G401 (cell line): ENCODE measurements at regions not wholly inside any gene's neighbourhood (a gene's known extent, or its start where the extent isn't known, plus 50 kb on each side); places are given as distances from the start of the nearest gene placed in this dataset.
A peak's percentile ranks its signal among the peaks of the same experiment; 100 is the strongest.

Source experiments
- DNase-seq: peaks from one replicate; pipeline ENCODE4 v3.0.0-alpha.2; 2015; ENCODE audit warnings: low spot score
- in situ Hi-C: cut with HindIII; loops from 2 replicates; pipeline ENCODE4 v1.10.0; 2016; ENCODE audit warnings: low sequenced_read_pairs, mixed read lengths

GRCh38 chr1:81588149-81588548 is 212.6 kb upstream of the ADGRL2 start:
- in situ Hi-C loops, result no loop called here
- no peak for DNase-seq

- in situ Hi-C loops, result no loop called here
- DNase-seq, result no peak
These were observed 213.3 kb upstream of the ADGRL2 start for GRCh38 chr1:81587426-81587825.

- in situ Hi-C loops, result no loop called here
- DNase-seq, result no peak
These were observed 215.4 kb upstream of the ADGRL2 start for GRCh38 chr1:81585371-81585770.

GRCh38 chr1:81584398-81584797 is 216.3 kb upstream of the ADGRL2 start:
- no peak for DNase-seq
- in situ Hi-C loops, result no loop called here

- DNase-seq, result no peak
- in situ Hi-C loops, result no loop called here
These were observed 216.9 kb upstream of the ADGRL2 start for GRCh38 chr1:81583878-81584277.

- in situ Hi-C loops, result no loop called here
- no peak for DNase-seq
These were observed 218.2 kb upstream of the ADGRL2 start for GRCh38 chr1:81582467-81582986.

GRCh38 chr1:81578867-81579266 is 221.9 kb upstream of the ADGRL2 start:
- DNase-seq, result no peak
- in situ Hi-C loops, result no loop called here

GRCh38 chr1:81577004-81577697 is 223.6 kb upstream of the ADGRL2 start:
- in situ Hi-C loops, result no loop called here
- no peak for DNase-seq

- in situ Hi-C loops, result no loop called here
- peak; percentile 5 for DNase-seq
These were observed 226.3 kb upstream of the ADGRL2 start for GRCh38 chr1:81574408-81574807.

GRCh38 chr1:81573458-81573857 is 227.3 kb upstream of the ADGRL2 start:
- in situ Hi-C loops, result no loop called here
- DNase-seq, result no peak

- in situ Hi-C loops, result no loop called here
- no peak for DNase-seq
These were observed 228.8 kb upstream of the ADGRL2 start for GRCh38 chr1:81571946-81572345.

- in situ Hi-C loops, result no loop called here
- DNase-seq, result no peak
These were observed 231.0 kb upstream of the ADGRL2 start for GRCh38 chr1:81569761-81570160.

- in situ Hi-C loops, result no loop called here
- no peak for DNase-seq
These were observed 237.1 kb upstream of the ADGRL2 start for GRCh38 chr1:81563632-81564031.

GRCh38 chr1:81562934-81563333 is 237.8 kb upstream of the ADGRL2 start:
- in situ Hi-C loops, result no loop called here
- DNase-seq, result no peak

- in situ Hi-C loops, result no loop called here
- DNase-seq, result no peak
These were observed 240.1 kb upstream of the ADGRL2 start for GRCh38 chr1:81560629-81561028.

GRCh38 chr1:81559662-81560350 is 240.9 kb upstream of the ADGRL2 start:
- no peak for DNase-seq
- in situ Hi-C loops, result no loop called here

GRCh38 chr1:81558291-81559076 is 242.2 kb upstream of the ADGRL2 start:
- DNase-seq, result no peak
- in situ Hi-C loops, result no loop called here

- in situ Hi-C loops, result no loop called here
- DNase-seq, result no peak
These were observed 243.8 kb upstream of the ADGRL2 start for GRCh38 chr1:81556968-81557367.

- DNase-seq, result no peak
- in situ Hi-C loops, result no loop called here
These were observed 246.2 kb upstream of the ADGRL2 start for GRCh38 chr1:81554534-81554933.

GRCh38 chr1:81554108-81554507 is 246.6 kb upstream of the ADGRL2 start:
- in situ Hi-C loops, result no loop called here
- DNase-seq, result no peak
